ENCODE measurements at regions not wholly inside any gene's neighbourhood (a gene's known extent, or its start where the extent isn't known, plus 50 kb on each side); places are given as distances from the start of the nearest gene placed in this dataset.
"Not testable (repeated sequence)": the region's sequence is repeated elsewhere in the genome, so short reads cannot be mapped to it uniquely, and the experiment has no call there.

GRCh38 chr13:103605546-103606326 is 539.5 kb upstream of the SLC10A2 start:
- DNase-seq: no peak

GRCh38 chr13:103599870-103600269 is 533.7 kb upstream of the SLC10A2 start:
- DNase-seq: not testable (repeated sequence)

GRCh38 chr13:103598671-103599070 is 532.5 kb upstream of the SLC10A2 start:
- no peak for DNase-seq

GRCh38 chr13:103573446-103573845 is 507.2 kb upstream of the SLC10A2 start:
- DNase-seq: no peak

- no peak for DNase-seq
Measured at GRCh38 chr13:103568314-103568713, 502.1 kb upstream of the SLC10A2 start.

- no peak for DNase-seq
Measured at GRCh38 chr13:103557878-103558277, 491.7 kb upstream of the SLC10A2 start.

GRCh38 chr13:103556681-103557080 is 490.5 kb upstream of the SLC10A2 start:
- no peak for DNase-seq

GRCh38 chr13:103547914-103548313 is 481.7 kb upstream of the SLC10A2 start:
- DNase-seq: no peak

- DNase-seq: no peak
Measured at GRCh38 chr13:103546271-103546670, 480.1 kb upstream of the SLC10A2 start.

- no peak for DNase-seq
Measured at GRCh38 chr13:103542648-103543047, 476.4 kb upstream of the SLC10A2 start.

GRCh38 chr13:103540382-103540765 is 474.2 kb upstream of the SLC10A2 start:
- no peak for DNase-seq

- no peak for DNase-seq
Measured at GRCh38 chr13:103539721-103540381, 473.6 kb upstream of the SLC10A2 start.

GRCh38 chr13:103539265-103539664 is 473.0 kb upstream of the SLC10A2 start:
- peak; percentile 88 for DNase-seq

- no peak for DNase-seq
Measured at GRCh38 chr13:103537616-103538015, 471.4 kb upstream of the SLC10A2 start.

- DNase-seq: no peak
Measured at GRCh38 chr13:103531278-103531677, 465.1 kb upstream of the SLC10A2 start.

- DNase-seq: no peak
Measured at GRCh38 chr13:103528437-103528836, 462.2 kb upstream of the SLC10A2 start.

GRCh38 chr13:103525530-103525929 is 459.3 kb upstream of the SLC10A2 start:
- DNase-seq: no peak

- DNase-seq: no peak
Measured at GRCh38 chr13:103523858-103524257, 457.6 kb upstream of the SLC10A2 start.

GRCh38 chr13:103521532-103521931 is 455.3 kb upstream of the SLC10A2 start:
- no peak for DNase-seq

- DNase-seq: no peak
Measured at GRCh38 chr13:103517768-103518102, 451.5 kb upstream of the SLC10A2 start.

- no peak for DNase-seq
Measured at GRCh38 chr13:103517066-103517767, 451.0 kb upstream of the SLC10A2 start.

- DNase-seq: no peak
Measured at GRCh38 chr13:103516015-103516795, 450.0 kb upstream of the SLC10A2 start.

- DNase-seq: no peak
Measured at GRCh38 chr13:103515410-103515809, 449.2 kb upstream of the SLC10A2 start.
